GM23338 (cell line): ENCODE measurements at regions not wholly inside any gene's neighbourhood (a gene's known extent, or its start where the extent isn't known, plus 50 kb on each side); places are given as distances from the start of the nearest gene placed in this dataset.

Experiments
- ATAC-seq: fragments of 200-7000 bp; cut with Tn5 transposase; 3 replicates; pipeline ENCODE4 v1.9.1; 2020
- DNase-seq: peaks from one replicate; pipeline ENCODE4 v3.0.0-alpha.2; 2015; ENCODE audit warnings: low spot score
- H2AFZ ChIP-seq: fragments of 200-600 bp; sonication (generic); 2 replicates; pipeline ENCODE4 v1.8.0; 2016; ENCODE audit warnings: antibody characterized with exemption, mild to moderate bottlenecking, moderate library complexity
- H3F3A ChIP-seq: fragments of 200-600 bp; sonication (generic); replicated peaks from 2 replicates; pipeline ENCODE4 v1.8.0; 2017; ENCODE audit warnings: antibody characterized with exemption, mixed run types, low read depth
- H3K27ac ChIP-seq: fragments of 200-600 bp; sonication (generic); 2 replicates; pipeline ENCODE4 v1.6.1; 2016; ENCODE audit warnings: low read depth
- H3K27me3 ChIP-seq: fragments of 200-600 bp; sonication (generic); 2 replicates; pipeline ENCODE4 v1.8.0; 2016; ENCODE audit warnings: mild to moderate bottlenecking, mixed run types, moderate library complexity; ENCODE audit not compliant: insufficient read depth
- H3K36me3 ChIP-seq: fragments of 200-600 bp; sonication (generic); 2 replicates; pipeline ENCODE4 v1.8.0; 2016; ENCODE audit warnings: mild to moderate bottlenecking; ENCODE audit not compliant: insufficient read depth
- H3K4me1 ChIP-seq: fragments of 200-600 bp; sonication (generic); 2 replicates; pipeline ENCODE4 v1.8.0; 2016; ENCODE audit warnings: mild to moderate bottlenecking, moderate library complexity; ENCODE audit not compliant: insufficient read depth
- H3K4me2 ChIP-seq: fragments of 200-600 bp; sonication (generic); 2 replicates; pipeline ENCODE4 v1.7.1; 2017; ENCODE audit warnings: mixed run types
- H3K4me3 ChIP-seq: fragments of 200-600 bp; sonication (generic); 2 replicates; pipeline ENCODE4 v1.6.1; 2016; ENCODE audit warnings: mixed run types
- H3K79me2 ChIP-seq: fragments of 200-600 bp; sonication (generic); replicated peaks from 2 replicates; pipeline ENCODE4 v1.8.0; 2017; ENCODE audit warnings: mild to moderate bottlenecking; ENCODE audit not compliant: insufficient read depth
- H3K9me2 ChIP-seq: fragments of 200-600 bp; sonication (generic); 2 replicates; pipeline ENCODE4 v1.8.0; 2017; ENCODE audit not compliant: insufficient read depth
- H4K20me1 ChIP-seq: fragments of 200-600 bp; sonication (generic); replicated peaks from 2 replicates; pipeline ENCODE4 v1.8.0; 2017; ENCODE audit warnings: mild to moderate bottlenecking; ENCODE audit not compliant: insufficient read depth
- H3K27ac Mint-ChIP-seq: 2 replicates; pipeline ENCODE4 v1.8.0; 2020; ENCODE audit warnings: inconsistent platforms, mild to moderate bottlenecking, moderate library complexity, mixed read lengths
- H3K27me3 Mint-ChIP-seq: 3 replicates; pipeline ENCODE4 v1.8.0; 2022; ENCODE audit warnings: low read depth, mild to moderate bottlenecking, moderate library complexity, mixed read lengths, inconsistent platforms; ENCODE audit not compliant: insufficient read depth, poor library complexity
- H3K36me3 Mint-ChIP-seq: 3 replicates; pipeline ENCODE4 v1.8.0; 2021; ENCODE audit warnings: low read depth, mild to moderate bottlenecking, inconsistent platforms, moderate library complexity, mixed read lengths
- H3K4me1 Mint-ChIP-seq: 3 replicates; pipeline ENCODE4 v1.8.0; 2020; ENCODE audit warnings: mild to moderate bottlenecking, inconsistent platforms, mixed read lengths
- H3K4me3 Mint-ChIP-seq: 3 replicates; pipeline ENCODE4 v1.8.0; 2021; ENCODE audit warnings: moderate library complexity, mild to moderate bottlenecking, inconsistent platforms, mixed read lengths
- H3K9me3 Mint-ChIP-seq: 3 replicates; pipeline ENCODE4 v1.8.0; 2020; ENCODE audit warnings: moderate library complexity, mild to moderate bottlenecking, inconsistent platforms, mixed read lengths
- CREB1 ChIP-seq: fragments of 250-450 bp; sonication (Bioruptor Pico); IDR thresholded peaks from 2 replicates; pipeline ENCODE4 v1.5.0; 2020; ENCODE audit warnings: low read depth, mild to moderate bottlenecking, moderate library complexity
- CTCF ChIP-seq, 2 experiments: fragments of 200-600 bp in 1 of 2; sonication (generic) in 1 of 2; conservative IDR thresholded peaks; 2 replicates each; pipeline versions ENCODE4 v1.5.1 to v1.6.1; 2016 to 2017; ENCODE audit warnings: antibody characterized with exemption in 2 of 2, low read depth in 2 of 2, mild to moderate bottlenecking in 2 of 2, moderate library complexity in 1 of 2
- EZH2phosphoT487 ChIP-seq: fragments of 200-600 bp; sonication (generic); IDR thresholded peaks from one replicate; pipeline ENCODE4 v1.8.1; 2018; ENCODE audit warnings: antibody characterized with exemption; ENCODE audit not compliant: unreplicated experiment
- JUNB ChIP-seq: IDR thresholded peaks from one replicate; pipeline ENCODE4 v1.6.1; 2016; ENCODE audit warnings: antibody characterized with exemption; ENCODE audit not compliant: unreplicated experiment
- NANOG ChIP-seq: IDR thresholded peaks from 2 replicates; pipeline ENCODE4 v1.6.1; 2016; ENCODE audit warnings: antibody characterized with exemption, borderline replicate concordance
- REST ChIP-seq: IDR thresholded peaks from one replicate; pipeline ENCODE4 v1.6.1; 2018; ENCODE audit warnings: antibody characterized with exemption; ENCODE audit not compliant: unreplicated experiment
- STAT1 ChIP-seq: IDR thresholded peaks from one replicate; pipeline ENCODE4 v1.6.1; 2016; ENCODE audit warnings: antibody characterized with exemption; ENCODE audit not compliant: unreplicated experiment
- ZNF114 ChIP-seq: fragments of 250-450 bp; sonication (Bioruptor Pico); IDR thresholded peaks from 2 replicates; pipeline ENCODE4 v1.5.0; 2020; ENCODE audit warnings: mild to moderate bottlenecking, moderate library complexity
- ZNF331 ChIP-seq: fragments of 250-450 bp; sonication (Bioruptor Pico); IDR thresholded peaks from 2 replicates; pipeline ENCODE4 v1.5.0; 2020; ENCODE audit warnings: low read depth, mild to moderate bottlenecking, moderate library complexity
- TF ChIP-seq, protein P1 (sequence below): fragments of 250-450 bp; sonication (Bioruptor Pico); IDR thresholded peaks from 2 replicates; pipeline ENCODE4 v1.5.0; 2020; ENCODE audit warnings: mild to moderate bottlenecking, moderate library complexity

- H3K27ac Mint-ChIP-seq = no peak overlapping the region
- no peak for TF ChIP-seq EZH2phosphoT487
- no peak for TF ChIP-seq CTCF (conservative IDR thresholded peaks at IDR 0.05; ENCODE audit: low read depth in 2 of 2)
- no peak for TF ChIP-seq ZNF331 (CRISPR knock-in tag)
- H3K36me3 Mint-ChIP-seq = peaks cover 43% of the 10 kb centered on the region
- no peaks in the 10 kb centered on the region for H4K20me1 ChIP-seq
- no peaks in the 10 kb centered on the region; the same call in 2 of the 3 replicates for H3K4me1 Mint-ChIP-seq
- no peaks in the 10 kb centered on the region for H3K4me1 ChIP-seq
- H3K9me2 ChIP-seq = no peaks in the 10 kb centered on the region
- no peak overlapping the region for H3K4me3 Mint-ChIP-seq
- H3K27me3 ChIP-seq = no peaks in the 10 kb centered on the region
- no peak overlapping the region for H3K4me3 ChIP-seq
- no peak overlapping the region for H2AFZ ChIP-seq
- ATAC-seq (no peak), DNase-seq (no peak)
- no peaks in the 10 kb centered on the region for H3K79me2 ChIP-seq
- H3K9me3 Mint-ChIP-seq = no peaks in the 10 kb centered on the region
- no peaks in the 10 kb centered on the region for H3K27me3 Mint-ChIP-seq
- H3K36me3 ChIP-seq = peaks cover 28% of the 10 kb centered on the region
- H3F3A ChIP-seq = no peaks in the 10 kb centered on the region
- no peak overlapping the region for H3K4me2 ChIP-seq
- no peak overlapping the region for H3K27ac ChIP-seq
Measured at GRCh38 chr1:219988818-219989217, 57.5 kb downstream of the EPRS1 start.

DNA sequence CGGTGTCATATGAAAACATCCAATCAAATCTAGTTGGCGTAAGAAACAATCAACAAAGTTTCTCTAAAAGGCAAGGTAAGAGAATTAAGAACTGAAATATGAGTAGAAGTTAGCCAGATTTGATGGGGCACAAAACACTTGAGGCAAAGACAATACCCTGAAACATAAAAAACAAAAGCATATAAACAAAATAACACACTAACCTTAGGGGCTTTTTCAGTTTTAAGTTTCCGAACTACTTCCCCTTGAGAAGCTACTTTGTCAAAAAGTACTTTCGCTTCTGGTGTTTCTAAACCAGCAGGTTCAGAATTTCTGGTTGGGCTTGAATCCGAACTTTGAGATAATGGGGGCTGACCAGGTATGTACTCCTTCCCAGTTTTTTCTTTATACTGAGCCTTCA, 57.9 kb downstream of the EPRS1 start:
- Mint-ChIP-seq H3K4me1 (no peaks in the 10 kb centered on the region; the same call in 2 of the 3 replicates), H3K27ac (no peak overlapping the region), H3K27me3 (no peaks in the 10 kb centered on the region), H3K4me3 (no peak overlapping the region), H3K9me3 (no peaks in the 10 kb centered on the region), H3K36me3 (peaks cover 43% of the 10 kb centered on the region)
- no peak overlapping the region for H3K4me3 ChIP-seq
- H3K79me2 ChIP-seq = no peaks in the 10 kb centered on the region
- H3F3A ChIP-seq = no peaks in the 10 kb centered on the region
- H3K27ac ChIP-seq = no peak overlapping the region
- no peak for ATAC-seq
- no peaks in the 10 kb centered on the region for H3K27me3 ChIP-seq
- H3K4me1 ChIP-seq = no peaks in the 10 kb centered on the region
- no peak overlapping the region for H2AFZ ChIP-seq
- no peak for DNase-seq
- H3K4me2 ChIP-seq = no peak overlapping the region
- H4K20me1 ChIP-seq = no peaks in the 10 kb centered on the region
- H3K36me3 ChIP-seq = peaks cover 29% of the 10 kb centered on the region
- no peaks in the 10 kb centered on the region for H3K9me2 ChIP-seq
- TF ChIP-seq ZNF114 (CRISPR knock-in tag) = no peak
- TF ChIP-seq REST = no peak
- TF ChIP-seq CREB1 (CRISPR knock-in tag) = no peak
- TF ChIP-seq NANOG = no peak
- no peak for TF ChIP-seq STAT1
- TF ChIP-seq EZH2phosphoT487 = no peak
- TF ChIP-seq, protein P1, sequence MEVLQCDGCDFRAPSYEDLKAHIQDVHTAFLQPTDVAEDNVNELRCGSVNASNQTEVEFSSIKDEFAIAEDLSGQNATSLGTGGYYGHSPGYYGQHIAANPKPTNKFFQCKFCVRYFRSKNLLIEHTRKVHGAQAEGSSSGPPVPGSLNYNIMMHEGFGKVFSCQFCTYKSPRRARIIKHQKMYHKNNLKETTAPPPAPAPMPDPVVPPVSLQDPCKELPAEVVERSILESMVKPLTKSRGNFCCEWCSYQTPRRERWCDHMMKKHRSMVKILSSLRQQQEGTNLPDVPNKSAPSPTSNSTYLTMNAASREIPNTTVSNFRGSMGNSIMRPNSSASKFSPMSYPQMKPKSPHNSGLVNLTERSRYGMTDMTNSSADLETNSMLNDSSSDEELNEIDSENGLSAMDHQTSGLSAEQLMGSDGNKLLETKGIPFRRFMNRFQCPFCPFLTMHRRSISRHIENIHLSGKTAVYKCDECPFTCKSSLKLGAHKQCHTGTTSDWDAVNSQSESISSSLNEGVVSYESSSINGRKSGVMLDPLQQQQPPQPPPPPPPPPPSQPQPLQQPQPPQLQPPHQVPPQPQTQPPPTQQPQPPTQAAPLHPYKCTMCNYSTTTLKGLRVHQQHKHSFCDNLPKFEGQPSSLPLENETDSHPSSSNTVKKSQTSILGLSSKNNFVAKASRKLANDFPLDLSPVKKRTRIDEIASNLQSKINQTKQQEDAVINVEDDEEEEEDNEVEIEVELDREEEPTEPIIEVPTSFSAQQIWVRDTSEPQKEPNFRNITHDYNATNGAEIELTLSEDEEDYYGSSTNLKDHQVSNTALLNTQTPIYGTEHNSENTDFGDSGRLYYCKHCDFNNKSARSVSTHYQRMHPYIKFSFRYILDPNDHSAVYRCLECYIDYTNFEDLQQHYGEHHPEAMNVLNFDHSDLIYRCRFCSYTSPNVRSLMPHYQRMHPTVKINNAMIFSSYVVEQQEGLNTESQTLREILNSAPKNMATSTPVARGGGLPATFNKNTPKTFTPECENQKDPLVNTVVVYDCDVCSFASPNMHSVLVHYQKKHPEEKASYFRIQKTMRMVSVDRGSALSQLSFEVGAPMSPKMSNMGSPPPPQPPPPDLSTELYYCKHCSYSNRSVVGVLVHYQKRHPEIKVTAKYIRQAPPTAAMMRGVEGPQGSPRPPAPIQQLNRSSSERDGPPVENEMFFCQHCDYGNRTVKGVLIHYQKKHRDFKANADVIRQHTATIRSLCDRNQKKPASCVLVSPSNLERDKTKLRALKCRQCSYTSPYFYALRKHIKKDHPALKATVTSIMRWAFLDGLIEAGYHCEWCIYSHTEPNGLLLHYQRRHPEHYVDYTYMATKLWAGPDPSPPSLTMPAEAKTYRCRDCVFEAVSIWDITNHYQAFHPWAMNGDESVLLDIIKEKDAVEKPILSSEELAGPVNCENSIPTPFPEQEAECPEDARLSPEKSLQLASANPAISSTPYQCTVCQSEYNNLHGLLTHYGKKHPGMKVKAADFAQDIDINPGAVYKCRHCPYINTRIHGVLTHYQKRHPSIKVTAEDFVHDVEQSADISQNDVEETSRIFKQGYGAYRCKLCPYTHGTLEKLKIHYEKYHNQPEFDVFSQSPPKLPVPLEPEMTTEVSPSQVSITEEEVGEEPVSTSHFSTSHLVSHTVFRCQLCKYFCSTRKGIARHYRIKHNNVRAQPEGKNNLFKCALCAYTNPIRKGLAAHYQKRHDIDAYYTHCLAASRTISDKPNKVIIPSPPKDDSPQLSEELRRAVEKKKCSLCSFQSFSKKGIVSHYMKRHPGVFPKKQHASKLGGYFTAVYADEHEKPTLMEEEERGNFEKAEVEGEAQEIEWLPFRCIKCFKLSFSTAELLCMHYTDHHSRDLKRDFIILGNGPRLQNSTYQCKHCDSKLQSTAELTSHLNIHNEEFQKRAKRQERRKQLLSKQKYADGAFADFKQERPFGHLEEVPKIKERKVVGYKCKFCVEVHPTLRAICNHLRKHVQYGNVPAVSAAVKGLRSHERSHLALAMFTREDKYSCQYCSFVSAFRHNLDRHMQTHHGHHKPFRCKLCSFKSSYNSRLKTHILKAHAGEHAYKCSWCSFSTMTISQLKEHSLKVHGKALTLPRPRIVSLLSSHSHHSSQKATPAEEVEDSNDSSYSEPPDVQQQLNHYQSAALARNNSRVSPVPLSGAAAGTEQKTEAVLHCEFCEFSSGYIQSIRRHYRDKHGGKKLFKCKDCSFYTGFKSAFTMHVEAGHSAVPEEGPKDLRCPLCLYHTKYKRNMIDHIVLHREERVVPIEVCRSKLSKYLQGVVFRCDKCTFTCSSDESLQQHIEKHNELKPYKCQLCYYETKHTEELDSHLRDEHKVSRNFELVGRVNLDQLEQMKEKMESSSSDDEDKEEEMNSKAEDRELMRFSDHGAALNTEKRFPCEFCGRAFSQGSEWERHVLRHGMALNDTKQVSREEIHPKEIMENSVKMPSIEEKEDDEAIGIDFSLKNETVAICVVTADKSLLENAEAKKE (CRISPR knock-in tag) = no peak
- TF ChIP-seq JUNB = no peak
